Choroid plexus epithelial cell (primary cell): ENCODE measurements at regions not wholly inside any gene's neighbourhood (a gene's known extent, or its start where the extent isn't known, plus 50 kb on each side); places are given as distances from the start of the nearest gene placed in this dataset.

ENCODE experiments used
- DNase-seq: peaks from one replicate; pipeline ENCODE4 v3.0.0-alpha.2; 2010; ENCODE audit warnings: low read depth
- H3K4me3 ChIP-seq: 2 replicates; pipeline ENCODE4 v1.5.1; 2011; ENCODE audit warnings: low read depth, mild to moderate bottlenecking, control low read depth, low read length, moderate library complexity
- TF ChIP-seq, protein P1 (sequence below): conservative IDR thresholded peaks from 2 replicates; pipeline ENCODE4 v1.5.1; 2011; ENCODE audit warnings: low read depth, mild to moderate bottlenecking, control low read depth, inconsistent platforms, low read length, moderate library complexity

GRCh38 chrX:128287693-128288092 is 235.5 kb upstream of the ACTRT1 start:
- H3K4me3 ChIP-seq = no peak overlapping the region
- TF ChIP-seq, protein P1, sequence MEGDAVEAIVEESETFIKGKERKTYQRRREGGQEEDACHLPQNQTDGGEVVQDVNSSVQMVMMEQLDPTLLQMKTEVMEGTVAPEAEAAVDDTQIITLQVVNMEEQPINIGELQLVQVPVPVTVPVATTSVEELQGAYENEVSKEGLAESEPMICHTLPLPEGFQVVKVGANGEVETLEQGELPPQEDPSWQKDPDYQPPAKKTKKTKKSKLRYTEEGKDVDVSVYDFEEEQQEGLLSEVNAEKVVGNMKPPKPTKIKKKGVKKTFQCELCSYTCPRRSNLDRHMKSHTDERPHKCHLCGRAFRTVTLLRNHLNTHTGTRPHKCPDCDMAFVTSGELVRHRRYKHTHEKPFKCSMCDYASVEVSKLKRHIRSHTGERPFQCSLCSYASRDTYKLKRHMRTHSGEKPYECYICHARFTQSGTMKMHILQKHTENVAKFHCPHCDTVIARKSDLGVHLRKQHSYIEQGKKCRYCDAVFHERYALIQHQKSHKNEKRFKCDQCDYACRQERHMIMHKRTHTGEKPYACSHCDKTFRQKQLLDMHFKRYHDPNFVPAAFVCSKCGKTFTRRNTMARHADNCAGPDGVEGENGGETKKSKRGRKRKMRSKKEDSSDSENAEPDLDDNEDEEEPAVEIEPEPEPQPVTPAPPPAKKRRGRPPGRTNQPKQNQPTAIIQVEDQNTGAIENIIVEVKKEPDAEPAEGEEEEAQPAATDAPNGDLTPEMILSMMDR = no peak
- DNase-seq = no peak

GRCh38 chrX:128250621-128251020 is 198.4 kb upstream of the ACTRT1 start:
- no peak overlapping the region for H3K4me3 ChIP-seq
- DNase-seq = no peak
- TF ChIP-seq, protein P1 = no peak

DNA sequence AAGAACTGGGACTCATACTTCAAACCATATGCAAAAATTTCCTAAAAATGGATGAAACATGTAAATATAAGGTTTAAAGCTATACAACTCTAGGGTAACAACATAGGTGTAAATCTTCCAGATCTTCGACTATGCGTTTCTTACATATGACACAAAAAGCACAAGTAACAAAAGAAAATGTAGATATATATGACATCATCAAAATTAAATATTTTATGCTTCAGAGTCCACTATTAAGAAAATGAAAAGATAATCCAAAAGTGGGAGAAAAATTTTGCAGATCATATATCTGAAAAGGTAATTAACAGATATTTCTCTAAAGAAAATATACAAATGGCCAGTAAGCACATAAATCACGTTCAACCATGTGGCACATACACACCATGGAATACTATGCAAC is 164.2 kb upstream of the ACTRT1 start:
- TF ChIP-seq, protein P1 = no peak
- no peak overlapping the region for H3K4me3 ChIP-seq
- DNase-seq = no peak

DNA sequence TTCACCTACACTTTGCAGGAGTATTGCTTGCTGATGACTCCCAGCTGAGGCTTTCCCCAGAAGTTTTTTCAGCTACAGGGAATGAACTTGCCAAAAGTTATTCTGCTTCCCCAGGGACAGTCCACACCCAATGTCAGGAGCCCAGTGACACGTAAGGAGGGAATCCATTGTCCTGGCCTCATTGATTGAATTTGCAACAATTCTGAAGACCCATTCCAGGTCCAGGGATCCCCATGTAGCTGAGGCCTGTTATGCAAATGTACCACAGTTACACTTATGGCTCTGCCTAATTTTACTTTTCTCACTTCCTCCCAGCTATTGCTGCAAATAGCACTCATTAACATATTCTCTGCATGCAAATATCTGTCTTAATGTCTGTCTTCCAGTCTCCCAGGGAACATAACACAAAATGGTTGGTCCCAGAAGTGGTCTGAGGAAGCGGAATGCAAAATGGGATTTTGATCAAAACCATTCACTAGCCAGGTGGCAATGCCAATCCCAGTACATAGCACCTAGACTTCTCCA is 113.7 kb upstream of the ACTRT1 start:
- TF ChIP-seq, protein P1 = no peak
- DNase-seq = no peak
- H3K4me3 ChIP-seq = no peak overlapping the region

GRCh38 chrX:128156204-128156603 is 104.0 kb upstream of the ACTRT1 start:
- H3K4me3 ChIP-seq = no peak overlapping the region
- TF ChIP-seq, protein P1 = no peak
- no peak for DNase-seq

GRCh38 chrX:128142745-128143144 is 90.5 kb upstream of the ACTRT1 start:
- no peak for DNase-seq
- H3K4me3 ChIP-seq = no peak overlapping the region
- TF ChIP-seq, protein P1 = no peak

- DNase-seq = peak; percentile 1
- TF ChIP-seq, protein P1 = no peak
- H3K4me3 ChIP-seq = no peak overlapping the region
Measured at GRCh38 chrX:128106630-128107029, 54.4 kb upstream of the ACTRT1 start.
